OCI-LY7 (cell line): ENCODE measurements at regions not wholly inside any gene's neighbourhood (a gene's known extent, or its start where the extent isn't known, plus 50 kb on each side); places are given as distances from the start of the nearest gene placed in this dataset.

ENCODE experiments used
- CTCF ChIP-seq: fragments of 200-600 bp; sonication (generic); conservative IDR thresholded peaks from 2 replicates; pipeline ENCODE4 v1.5.1; 2014; ENCODE audit warnings: mild to moderate bottlenecking, antibody characterized with exemption, low read length, moderate library complexity, mixed read lengths
- EZH2phosphoT487 ChIP-seq: fragments of 200-600 bp; sonication (generic); IDR thresholded peaks from 2 replicates; pipeline ENCODE4 v1.6.1; 2018; ENCODE audit warnings: low read depth, borderline replicate concordance, mild to moderate bottlenecking, mixed run types, antibody characterized with exemption, low read length, moderate library complexity, mixed read lengths

GRCh38 chr2:6724605-6725140 lies 141.0 kb downstream of the CMPK2 start:
- TF ChIP-seq CTCF (no peak), EZH2phosphoT487 (no peak)
